ENCODE measurements at regions not wholly inside any gene's neighbourhood (a gene's known extent, or its start where the extent isn't known, plus 50 kb on each side); places are given as distances from the start of the nearest gene placed in this dataset.

DNA sequence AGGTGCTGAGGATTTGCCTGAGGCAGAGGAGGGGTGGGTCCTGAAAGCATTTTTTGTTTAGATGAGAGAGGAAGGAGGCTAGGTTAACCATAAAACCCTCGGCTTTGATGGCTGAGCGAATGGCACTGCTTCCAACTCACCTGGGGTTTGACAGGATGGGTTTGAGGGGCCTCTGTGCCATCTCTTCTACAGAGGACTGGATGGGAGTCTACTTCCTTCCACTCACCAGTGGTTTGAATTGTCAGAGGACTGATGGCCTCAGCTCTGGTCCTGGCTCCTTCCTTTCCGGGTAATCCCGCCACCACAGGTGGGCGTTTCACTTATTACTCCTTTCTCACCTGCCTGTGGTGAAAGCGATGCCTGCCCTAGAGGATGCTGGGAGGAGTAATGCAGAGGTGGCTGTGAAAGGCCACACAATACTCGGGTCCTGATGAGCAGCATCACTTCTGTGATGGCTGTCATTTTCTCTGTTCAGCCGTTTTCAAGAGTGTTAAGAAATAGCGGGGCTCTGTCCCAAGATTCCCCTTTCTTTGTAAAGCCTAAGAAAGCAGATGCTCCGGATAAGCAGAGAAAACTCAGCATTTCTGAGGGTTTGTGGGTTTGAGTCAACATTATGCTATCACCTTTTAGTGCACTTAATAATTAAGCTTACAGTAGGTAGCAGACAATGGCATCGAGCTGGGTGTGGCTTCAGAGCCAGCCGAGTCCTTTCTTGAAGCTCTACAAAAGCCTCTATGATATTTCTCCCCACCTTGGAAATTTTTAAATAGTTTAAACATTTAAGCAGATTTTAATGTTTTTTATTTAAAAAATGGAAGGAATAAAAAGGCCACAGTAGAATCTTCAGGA, 220.7 kb downstream of the HLX start:
- intact Hi-C loops (cut with DNase I), result no loop called here
- DNase-seq (no peak), ATAC-seq (peak in 1 of 2 donors; percentile 19)
- H3K4me1 ChIP-seq, result peaks cover 30% of the 10 kb centered on the region
- H3K27me3 ChIP-seq (ENCODE audit: low read depth), result no peaks in the 10 kb centered on the region
- TF ChIP-seq, protein P1, sequence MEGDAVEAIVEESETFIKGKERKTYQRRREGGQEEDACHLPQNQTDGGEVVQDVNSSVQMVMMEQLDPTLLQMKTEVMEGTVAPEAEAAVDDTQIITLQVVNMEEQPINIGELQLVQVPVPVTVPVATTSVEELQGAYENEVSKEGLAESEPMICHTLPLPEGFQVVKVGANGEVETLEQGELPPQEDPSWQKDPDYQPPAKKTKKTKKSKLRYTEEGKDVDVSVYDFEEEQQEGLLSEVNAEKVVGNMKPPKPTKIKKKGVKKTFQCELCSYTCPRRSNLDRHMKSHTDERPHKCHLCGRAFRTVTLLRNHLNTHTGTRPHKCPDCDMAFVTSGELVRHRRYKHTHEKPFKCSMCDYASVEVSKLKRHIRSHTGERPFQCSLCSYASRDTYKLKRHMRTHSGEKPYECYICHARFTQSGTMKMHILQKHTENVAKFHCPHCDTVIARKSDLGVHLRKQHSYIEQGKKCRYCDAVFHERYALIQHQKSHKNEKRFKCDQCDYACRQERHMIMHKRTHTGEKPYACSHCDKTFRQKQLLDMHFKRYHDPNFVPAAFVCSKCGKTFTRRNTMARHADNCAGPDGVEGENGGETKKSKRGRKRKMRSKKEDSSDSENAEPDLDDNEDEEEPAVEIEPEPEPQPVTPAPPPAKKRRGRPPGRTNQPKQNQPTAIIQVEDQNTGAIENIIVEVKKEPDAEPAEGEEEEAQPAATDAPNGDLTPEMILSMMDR (IDR thresholded peaks at IDR 0.05), result no peak
- no peak overlapping the region for H3K4me3 ChIP-seq
- H3K27ac ChIP-seq, result no peak overlapping the region
- no peaks in the 10 kb centered on the region for H3K9me3 ChIP-seq
- no peaks in the 10 kb centered on the region for H3K36me3 ChIP-seq

DNA sequence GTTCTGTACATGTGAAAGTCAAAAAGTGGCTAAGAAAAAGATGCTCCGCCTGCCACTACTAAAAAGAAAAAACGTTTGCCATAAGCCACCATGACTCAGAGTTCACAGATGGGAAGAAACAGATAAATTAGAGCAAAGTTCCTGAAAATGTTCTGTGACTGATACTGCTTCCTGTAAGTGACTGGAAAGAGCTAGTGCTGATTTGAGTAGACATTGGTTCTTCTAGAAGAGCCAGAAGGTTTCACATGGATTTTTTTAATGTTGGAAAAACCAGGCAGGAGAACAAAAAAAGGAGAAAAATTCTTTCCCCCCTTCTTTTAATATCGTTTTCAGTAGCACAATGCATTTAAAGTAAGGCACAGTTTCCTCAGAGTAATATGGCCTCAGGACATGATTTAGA, 221.4 kb downstream of the HLX start:
- TF ChIP-seq, protein P1 (IDR thresholded peaks at IDR 0.05), result no peak
- H3K4me1 ChIP-seq, result peaks cover 30% of the 10 kb centered on the region
- intact Hi-C loops (cut with DNase I), result no loop called here
- ATAC-seq, result peak; percentile 41 to 67
- H3K36me3 ChIP-seq, result no peaks in the 10 kb centered on the region
- H3K4me3 ChIP-seq, result no peak overlapping the region
- DNase-seq, result no peak
- no peaks in the 10 kb centered on the region for H3K27me3 ChIP-seq (ENCODE audit: low read depth)
- H3K27ac ChIP-seq, result no peak overlapping the region
- no peaks in the 10 kb centered on the region for H3K9me3 ChIP-seq

DNA sequence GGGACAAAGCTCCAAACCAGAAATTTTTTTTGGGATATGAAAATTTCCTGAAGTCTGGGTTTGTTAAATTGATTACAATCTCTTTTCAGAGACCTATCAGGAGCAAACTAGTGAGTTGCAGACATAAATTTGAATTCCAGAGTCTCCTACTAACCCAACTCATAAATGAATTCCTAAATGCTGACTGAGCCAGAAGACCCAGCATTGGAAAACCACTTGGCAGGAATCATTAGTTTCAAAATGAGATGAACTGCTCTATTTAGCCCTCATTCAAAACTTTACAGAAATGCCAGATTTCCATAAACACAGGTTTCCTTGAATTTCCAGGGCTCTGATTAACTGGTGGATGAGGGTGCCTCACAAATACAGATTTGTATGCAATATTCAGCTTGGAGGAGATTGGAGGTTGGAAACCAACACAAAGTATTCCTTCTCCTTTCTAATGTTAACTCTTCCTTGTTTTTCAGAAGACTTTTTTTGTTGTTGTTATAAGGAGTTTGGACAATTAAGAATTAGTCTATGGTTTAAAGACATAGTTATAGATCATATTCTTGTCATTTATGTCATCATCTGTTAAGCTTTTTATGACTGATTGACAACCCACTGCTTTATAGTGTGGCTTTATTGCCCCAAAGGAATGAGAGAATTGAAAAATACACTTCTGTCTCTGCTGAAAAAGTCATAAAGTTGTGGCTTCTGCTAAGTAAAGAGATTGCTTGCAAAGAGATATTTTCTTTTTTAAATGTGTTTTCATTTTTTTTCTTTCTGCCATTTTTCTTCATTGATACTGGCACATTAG, 222.8 kb downstream of the HLX start:
- Histone ChIP-seq H3K36me3 (no peaks in the 10 kb centered on the region), H3K4me3 (no peak overlapping the region), H3K4me1 (peaks cover 30% of the 10 kb centered on the region), H3K9me3 (no peaks in the 10 kb centered on the region), H3K27ac (no peak overlapping the region), H3K27me3 (ENCODE audit: low read depth) (no peaks in the 10 kb centered on the region)
- TF ChIP-seq, protein P1 (IDR thresholded peaks at IDR 0.05), result no peak
- intact Hi-C loops (cut with DNase I), result no loop called here
- ATAC-seq, result no peak
- DNase-seq, result no peak

DNA sequence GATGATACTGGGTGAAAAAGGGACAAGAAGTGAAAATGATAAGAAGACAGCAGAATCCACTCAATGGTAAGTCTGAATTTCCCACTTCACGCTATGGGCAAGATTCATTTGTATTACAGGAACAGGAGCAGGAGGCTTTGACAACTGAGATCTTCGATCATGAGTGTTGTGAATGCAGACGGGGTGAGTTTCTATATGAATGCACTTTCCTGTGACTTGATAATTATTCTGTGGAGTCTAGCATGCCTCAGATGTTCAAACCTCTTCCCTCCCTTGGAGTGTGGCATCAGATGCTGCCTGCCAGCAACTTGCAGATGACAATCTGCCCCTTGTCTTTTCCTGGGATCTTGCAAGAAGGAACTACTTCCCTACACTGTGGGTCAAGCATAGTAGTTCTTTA, 225.4 kb downstream of the HLX start:
- H3K4me1 ChIP-seq, result peaks cover 13% of the 10 kb centered on the region
- H3K36me3 ChIP-seq, result no peaks in the 10 kb centered on the region
- DNase-seq (no peak), ATAC-seq (no peak)
- intact Hi-C loops (cut with DNase I), result no loop called here
- H3K27ac ChIP-seq, result no peak overlapping the region
- H3K27me3 ChIP-seq (ENCODE audit: low read depth), result no peaks in the 10 kb centered on the region
- no peak overlapping the region for H3K4me3 ChIP-seq
- H3K9me3 ChIP-seq, result no peaks in the 10 kb centered on the region
- TF ChIP-seq, protein P1 (IDR thresholded peaks at IDR 0.05), result no peak

DNA sequence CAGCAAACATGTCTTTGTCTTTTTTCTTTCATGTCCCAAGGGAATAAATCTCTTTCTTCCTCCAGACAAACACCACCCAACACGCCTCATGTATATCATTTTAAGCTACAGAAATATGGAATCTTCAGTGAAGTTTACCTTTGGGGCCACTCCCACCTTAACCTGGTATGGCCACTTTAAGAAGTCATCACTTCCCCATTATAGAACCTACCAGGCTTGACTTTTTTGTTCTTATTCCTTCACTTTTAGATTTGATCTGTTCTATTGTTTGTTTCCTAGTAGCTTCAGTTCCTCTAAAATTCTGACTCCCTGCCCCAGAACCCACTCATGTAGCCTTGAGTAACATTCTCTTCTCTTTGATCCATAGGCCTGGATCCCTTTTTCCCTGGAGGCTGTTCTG, 226.3 kb downstream of the HLX start:
- TF ChIP-seq, protein P1 (IDR thresholded peaks at IDR 0.05), result no peak
- Histone ChIP-seq H3K4me3 (no peak overlapping the region), H3K27me3 (ENCODE audit: low read depth) (no peaks in the 10 kb centered on the region), H3K36me3 (no peaks in the 10 kb centered on the region), H3K4me1 (peaks cover 6% of the 10 kb centered on the region), H3K27ac (no peak overlapping the region), H3K9me3 (no peaks in the 10 kb centered on the region)
- no peak for ATAC-seq
- DNase-seq, result no peak
- intact Hi-C loops (cut with DNase I), result no loop called here
